Hepatocyte (in vitro differentiated cells): ENCODE measurements at regions not wholly inside any gene's neighbourhood (a gene's known extent, or its start where the extent isn't known, plus 50 kb on each side); places are given as distances from the start of the nearest gene placed in this dataset.

Experiments used
- DNase-seq: peaks from one replicate; pipeline ENCODE4 v3.0.0-alpha.2; 2016; ENCODE audit warnings: low spot score
- H2AFZ ChIP-seq: fragments of 200-600 bp; sonication (generic); 2 replicates; pipeline ENCODE4 v1.6.0; 2016; ENCODE audit warnings: antibody characterized with exemption, mild to moderate bottlenecking
- H3K27ac ChIP-seq: fragments of 200-600 bp; sonication (generic); 2 replicates; pipeline ENCODE4 v1.5.1; 2016; ENCODE audit warnings: mild to moderate bottlenecking
- H3K27me3 ChIP-seq: fragments of 200-600 bp; sonication (generic); 2 replicates; pipeline ENCODE4 v1.6.1; 2016
- H3K36me3 ChIP-seq: fragments of 200-600 bp; sonication (generic); replicated peaks from 2 replicates; pipeline ENCODE4 v1.5.1; 2016; ENCODE audit warnings: low read depth; ENCODE audit not compliant: insufficient read depth
- H3K4me1 ChIP-seq: fragments of 200-600 bp; sonication (generic); 2 replicates; pipeline ENCODE4 v1.5.1; 2016; ENCODE audit warnings: mild to moderate bottlenecking, moderate library complexity; ENCODE audit not compliant: insufficient read depth
- H3K4me2 ChIP-seq: fragments of 200-600 bp; sonication (generic); 2 replicates; pipeline ENCODE4 v1.6.0; 2016
- H3K4me3 ChIP-seq: fragments of 200-600 bp; sonication (generic); 2 replicates; pipeline ENCODE4 v1.5.1; 2016; ENCODE audit warnings: mild to moderate bottlenecking
- H3K79me2 ChIP-seq: fragments of 200-600 bp; sonication (generic); 2 replicates; pipeline ENCODE4 v1.6.0; 2017; ENCODE audit warnings: mild to moderate bottlenecking
- H3K9me2 ChIP-seq: fragments of 200-600 bp; sonication (generic); replicated peaks from 2 replicates; pipeline ENCODE4 v1.6.0; 2017; ENCODE audit warnings: mild to moderate bottlenecking; ENCODE audit not compliant: insufficient read depth
- H3K9me3 ChIP-seq: fragments of 200-600 bp; sonication (generic); 2 replicates; pipeline ENCODE4 v1.5.1; 2016; ENCODE audit warnings: low read depth, mild to moderate bottlenecking
- H4K20me1 ChIP-seq: fragments of 200-600 bp; sonication (generic); 2 replicates; pipeline ENCODE4 v1.6.0; 2016; ENCODE audit warnings: mild to moderate bottlenecking; ENCODE audit not compliant: insufficient read depth, poor library complexity, severe bottlenecking
- EZH2 ChIP-seq: fragments of 200-600 bp; sonication (generic); IDR thresholded peaks from 2 replicates; pipeline ENCODE4 v1.6.1; 2016; ENCODE audit warnings: antibody characterized with exemption, mild to moderate bottlenecking, borderline replicate concordance
- EZH2phosphoT487 ChIP-seq: fragments of 200-600 bp; sonication (generic); IDR thresholded peaks from one replicate; pipeline ENCODE4 v1.6.1; 2018; ENCODE audit warnings: antibody characterized with exemption, mild to moderate bottlenecking, low read depth, moderate library complexity; ENCODE audit not compliant: unreplicated experiment, severe bottlenecking
- WGBS: methylation state at CpG from one replicate; pipeline ENCODE4 v1.1.6; 2016; ENCODE audit warnings: low lambda C conversion rate; ENCODE audit errors: missing lambda C conversion rate; 5-methylcytosine and 5-hydroxymethylcytosine counted together
- TF ChIP-seq, protein P1 (sequence below): fragments of 200-600 bp; sonication (generic); IDR thresholded peaks from 2 replicates; pipeline ENCODE4 v1.5.1; 2016; ENCODE audit warnings: antibody characterized with exemption, mild to moderate bottlenecking; ENCODE audit not compliant: poor library complexity

DNA sequence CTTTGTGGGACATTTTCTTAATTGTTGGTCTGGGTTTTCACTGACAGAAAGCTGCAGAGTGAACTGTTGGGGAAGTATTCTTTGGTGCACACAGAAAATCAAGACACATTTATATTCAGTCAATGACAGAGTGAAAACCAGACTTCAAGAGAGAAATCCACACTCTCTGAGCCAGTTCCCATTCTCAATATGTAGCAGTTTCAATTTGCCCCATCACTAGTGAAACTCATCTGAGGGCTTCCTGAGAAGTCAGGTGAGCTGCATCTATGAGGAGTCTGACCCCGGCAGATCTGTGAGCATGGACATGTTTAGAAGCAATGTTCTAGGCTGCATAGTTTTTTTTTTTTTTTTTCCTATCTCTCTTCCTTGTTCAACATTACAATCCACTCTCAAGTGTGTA is 163.7 kb upstream of the AHR start:
- Histone ChIP-seq H3K4me2 (no peak overlapping the region), H3K27me3 (no peaks in the 10 kb centered on the region)
- TF ChIP-seq EZH2phosphoT487 (no peak), EZH2 (no peak)
- TF ChIP-seq, protein P1, sequence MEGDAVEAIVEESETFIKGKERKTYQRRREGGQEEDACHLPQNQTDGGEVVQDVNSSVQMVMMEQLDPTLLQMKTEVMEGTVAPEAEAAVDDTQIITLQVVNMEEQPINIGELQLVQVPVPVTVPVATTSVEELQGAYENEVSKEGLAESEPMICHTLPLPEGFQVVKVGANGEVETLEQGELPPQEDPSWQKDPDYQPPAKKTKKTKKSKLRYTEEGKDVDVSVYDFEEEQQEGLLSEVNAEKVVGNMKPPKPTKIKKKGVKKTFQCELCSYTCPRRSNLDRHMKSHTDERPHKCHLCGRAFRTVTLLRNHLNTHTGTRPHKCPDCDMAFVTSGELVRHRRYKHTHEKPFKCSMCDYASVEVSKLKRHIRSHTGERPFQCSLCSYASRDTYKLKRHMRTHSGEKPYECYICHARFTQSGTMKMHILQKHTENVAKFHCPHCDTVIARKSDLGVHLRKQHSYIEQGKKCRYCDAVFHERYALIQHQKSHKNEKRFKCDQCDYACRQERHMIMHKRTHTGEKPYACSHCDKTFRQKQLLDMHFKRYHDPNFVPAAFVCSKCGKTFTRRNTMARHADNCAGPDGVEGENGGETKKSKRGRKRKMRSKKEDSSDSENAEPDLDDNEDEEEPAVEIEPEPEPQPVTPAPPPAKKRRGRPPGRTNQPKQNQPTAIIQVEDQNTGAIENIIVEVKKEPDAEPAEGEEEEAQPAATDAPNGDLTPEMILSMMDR, result no peak

DNA sequence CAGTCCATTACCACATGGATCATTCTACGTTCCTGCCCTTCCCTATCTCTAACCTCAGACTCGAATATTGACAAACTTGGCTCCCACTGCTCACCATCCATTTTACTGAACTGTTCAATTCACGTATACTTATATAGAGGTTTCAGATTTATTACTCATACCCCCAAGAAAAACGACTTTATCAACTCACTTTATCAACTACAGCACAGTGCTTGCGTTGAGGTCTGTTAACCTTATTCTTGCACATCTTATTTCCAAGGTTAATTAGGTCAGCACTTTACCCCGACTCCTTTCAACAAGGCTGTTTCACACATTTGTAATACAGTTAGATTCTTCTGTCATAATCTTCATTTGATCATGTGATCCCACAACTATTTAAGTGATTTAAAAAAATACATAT is 162.3 kb upstream of the AHR start:
- Histone ChIP-seq H3K27me3 (no peaks in the 10 kb centered on the region), H3K9me3 (no peaks in the 10 kb centered on the region), H3K36me3 (no peaks in the 10 kb centered on the region), H3K79me2 (no peaks in the 10 kb centered on the region), H3K4me1 (peaks cover 5% of the 10 kb centered on the region), H3K4me2 (no peak overlapping the region), H3K4me3 (no peak overlapping the region), H3K9me2 (no peaks in the 10 kb centered on the region), H2AFZ (no peak overlapping the region), H4K20me1 (no peaks in the 10 kb centered on the region), H3K27ac (no peak overlapping the region)
- no peak for DNase-seq
- TF ChIP-seq EZH2 (no peak), EZH2phosphoT487 (no peak)
- TF ChIP-seq, protein P1, result no peak
- 84% methylated on average over 6 of the region's 6 CpGs for WGBS

More for the DNA sequence above, 163.7 kb upstream of the AHR start:
- H3K9me2 ChIP-seq, result no peaks in the 10 kb centered on the region
- no peak overlapping the region for H2AFZ ChIP-seq
- no peak overlapping the region for H3K27ac ChIP-seq
- H3K4me1 ChIP-seq, result peaks cover 7% of the 10 kb centered on the region
- no peaks in the 10 kb centered on the region for H4K20me1 ChIP-seq
- H3K9me3 ChIP-seq, result no peaks in the 10 kb centered on the region
- no peak overlapping the region for H3K4me3 ChIP-seq
- DNase-seq, result no peak
- 93% methylated on average over 1 of the region's 1 CpG for WGBS
- H3K36me3 ChIP-seq, result no peaks in the 10 kb centered on the region
- H3K79me2 ChIP-seq, result no peaks in the 10 kb centered on the region

DNA sequence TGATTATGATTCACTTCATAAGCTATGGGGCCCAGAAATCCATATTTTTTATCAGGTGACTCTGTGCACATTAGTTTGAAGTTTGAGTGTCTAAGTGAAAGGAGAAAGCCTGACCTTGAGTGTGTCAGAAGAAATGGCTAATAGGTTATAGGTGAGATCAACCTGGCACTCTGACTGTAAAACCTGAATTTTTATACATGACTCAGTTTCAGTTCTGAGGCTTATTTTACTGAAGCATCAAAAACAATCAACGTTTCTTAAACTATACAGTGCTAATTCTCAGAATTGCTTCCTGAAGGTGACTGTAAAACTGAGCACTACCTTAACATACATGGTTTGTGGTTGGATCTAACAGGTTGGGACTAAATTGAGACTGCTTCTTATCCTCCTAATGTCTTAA is 159.4 kb upstream of the AHR start:
- H3K4me1 ChIP-seq, result peaks cover 4% of the 10 kb centered on the region
- H2AFZ ChIP-seq, result no peak overlapping the region
- no peaks in the 10 kb centered on the region for H4K20me1 ChIP-seq
- H3K9me2 ChIP-seq, result no peaks in the 10 kb centered on the region
- no peaks in the 10 kb centered on the region for H3K27me3 ChIP-seq
- whole genome bisulfite sequencing, result 46% methylated on average over 1 of the region's 1 CpG
- DNase-seq, result no peak
- H3K4me3 ChIP-seq, result no peak overlapping the region
- H3K27ac ChIP-seq, result peak overlapping the region; percentile 42
- no peak for TF ChIP-seq EZH2phosphoT487
- TF ChIP-seq, protein P1, result no peak
- no peak for TF ChIP-seq EZH2
- H3K79me2 ChIP-seq, result no peaks in the 10 kb centered on the region
- no peaks in the 10 kb centered on the region for H3K9me3 ChIP-seq
- no peak overlapping the region for H3K4me2 ChIP-seq
- no peaks in the 10 kb centered on the region for H3K36me3 ChIP-seq

DNA sequence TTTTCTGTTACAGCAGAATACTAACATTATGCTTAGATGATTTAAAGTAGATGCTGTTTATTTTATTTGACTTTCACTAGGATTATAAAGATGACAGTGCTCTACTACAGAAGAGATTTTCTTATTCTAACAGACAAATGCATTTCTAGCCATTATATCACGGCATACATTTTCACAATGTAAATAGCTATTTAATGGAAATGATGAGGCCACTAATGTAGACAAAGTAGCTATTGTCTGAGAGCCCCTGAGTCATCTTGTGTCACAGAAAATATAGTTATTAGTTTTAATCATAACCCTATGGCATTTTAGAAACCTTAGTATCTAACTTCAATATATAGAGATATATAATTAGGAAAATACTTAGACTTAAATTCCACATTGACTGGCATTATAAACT is 158.0 kb upstream of the AHR start:
- H3K79me2 ChIP-seq, result no peaks in the 10 kb centered on the region
- no peak overlapping the region for H2AFZ ChIP-seq
- no peaks in the 10 kb centered on the region for H3K9me3 ChIP-seq
- no peaks in the 10 kb centered on the region for H3K36me3 ChIP-seq
- DNase-seq, result no peak
- 65% methylated on average over 1 of the region's 1 CpG for WGBS
- H3K4me1 ChIP-seq, result peaks cover 4% of the 10 kb centered on the region
- no peaks in the 10 kb centered on the region for H4K20me1 ChIP-seq
- no peak overlapping the region for H3K4me3 ChIP-seq
- no peaks in the 10 kb centered on the region for H3K27me3 ChIP-seq
- TF ChIP-seq EZH2 (no peak), EZH2phosphoT487 (no peak)
- TF ChIP-seq, protein P1, result no peak
- no peaks in the 10 kb centered on the region for H3K9me2 ChIP-seq
- no peak overlapping the region for H3K4me2 ChIP-seq
- H3K27ac ChIP-seq, result no peak overlapping the region
